GM19372 (cell line): ENCODE measurements at regions not wholly inside any gene's neighbourhood (a gene's known extent, or its start where the extent isn't known, plus 50 kb on each side); places are given as distances from the start of the nearest gene placed in this dataset.
"Not testable (repeated sequence)": the region's sequence is repeated elsewhere in the genome, so short reads cannot be mapped to it uniquely, and the experiment has no call there.

Experiments
- ATAC-seq: cut with Tn5 transposase; IDR thresholded peaks from one replicate; pipeline ENCODE4 v1.9.1; 2021; ENCODE audit warnings: mild to moderate bottlenecking, low read depth, moderate library complexity; ENCODE audit not compliant: unreplicated experiment

DNA sequence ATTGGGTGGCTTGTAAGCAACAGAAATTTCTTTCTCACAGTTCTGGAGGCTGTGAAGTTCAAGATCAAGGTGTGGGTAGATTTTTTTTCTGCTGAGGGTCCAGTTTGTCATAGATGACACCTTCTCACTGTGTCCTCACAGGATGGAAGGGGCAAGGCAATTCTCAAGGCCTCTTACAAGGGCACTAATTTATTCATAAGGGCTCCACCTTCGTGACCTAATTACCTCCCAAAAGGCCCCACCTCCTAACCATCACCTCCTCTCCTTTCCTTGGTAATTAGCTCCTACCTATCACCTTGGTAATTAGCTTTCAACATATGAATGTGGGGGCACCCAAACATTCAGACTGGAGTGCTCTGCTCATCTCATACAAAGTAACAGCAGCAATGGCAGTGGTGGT lies 92.3 kb upstream of the CD44 start:
- ATAC-seq: no peak

DNA sequence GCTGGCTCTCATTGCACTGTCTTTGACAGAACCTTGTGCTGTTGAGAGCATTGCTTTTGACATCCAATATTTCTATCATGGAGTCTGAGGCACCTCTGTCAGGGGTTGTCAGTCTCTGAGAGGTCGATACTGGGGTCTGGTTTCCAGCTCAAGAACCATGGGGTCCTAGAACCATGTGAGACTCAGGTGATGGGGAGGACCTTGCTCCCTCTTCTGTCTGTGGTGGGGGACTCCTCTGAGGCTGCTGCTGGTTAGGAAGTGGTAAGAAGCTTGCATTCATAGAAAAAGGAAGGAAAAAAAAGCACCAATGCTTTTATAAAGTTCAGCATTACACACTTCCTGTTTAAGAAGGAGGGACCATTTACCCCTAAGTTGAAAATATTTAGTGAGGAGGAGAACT lies 91.8 kb upstream of the CD44 start:
- no peak for ATAC-seq

DNA sequence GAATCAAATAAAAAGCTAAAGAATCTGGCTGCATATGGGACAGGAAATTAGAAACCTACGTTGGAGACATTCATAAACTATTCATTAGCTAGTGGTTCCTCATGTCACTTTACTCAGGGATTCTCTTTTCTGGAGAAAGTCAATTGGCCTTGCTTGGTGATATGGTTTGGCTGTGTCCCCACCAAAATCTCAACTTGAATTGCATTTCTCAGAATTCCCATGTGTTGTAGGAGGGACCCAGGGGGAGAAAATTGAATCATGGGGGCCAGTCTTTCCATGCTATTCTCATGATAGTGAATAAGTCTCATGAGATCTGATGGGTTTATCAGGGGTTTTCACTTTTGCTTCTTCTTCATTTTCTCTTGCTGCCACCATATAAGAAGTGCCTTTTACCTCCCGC lies 91.2 kb upstream of the CD44 start:
- ATAC-seq: no peak

DNA sequence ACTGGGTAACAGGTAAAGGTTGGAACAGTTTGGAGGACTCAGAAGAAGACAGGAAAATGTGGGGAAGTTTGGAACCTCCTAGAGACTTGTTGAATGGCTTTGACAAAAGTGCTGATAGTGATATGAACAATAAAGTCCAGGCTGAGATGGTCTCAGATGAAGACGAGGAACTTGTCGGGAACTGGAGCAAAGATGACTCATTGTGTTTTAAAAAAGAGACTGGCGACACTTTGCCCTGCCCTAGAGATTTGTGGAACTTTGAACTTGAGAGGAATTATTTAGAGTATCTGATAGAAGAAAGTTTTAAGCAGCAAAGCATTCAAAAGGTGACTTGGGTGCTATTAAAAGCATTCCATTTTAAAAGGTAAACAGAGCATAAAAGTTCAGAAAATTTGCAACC lies 90.6 kb upstream of the CD44 start:
- ATAC-seq: not testable (repeated sequence)

DNA sequence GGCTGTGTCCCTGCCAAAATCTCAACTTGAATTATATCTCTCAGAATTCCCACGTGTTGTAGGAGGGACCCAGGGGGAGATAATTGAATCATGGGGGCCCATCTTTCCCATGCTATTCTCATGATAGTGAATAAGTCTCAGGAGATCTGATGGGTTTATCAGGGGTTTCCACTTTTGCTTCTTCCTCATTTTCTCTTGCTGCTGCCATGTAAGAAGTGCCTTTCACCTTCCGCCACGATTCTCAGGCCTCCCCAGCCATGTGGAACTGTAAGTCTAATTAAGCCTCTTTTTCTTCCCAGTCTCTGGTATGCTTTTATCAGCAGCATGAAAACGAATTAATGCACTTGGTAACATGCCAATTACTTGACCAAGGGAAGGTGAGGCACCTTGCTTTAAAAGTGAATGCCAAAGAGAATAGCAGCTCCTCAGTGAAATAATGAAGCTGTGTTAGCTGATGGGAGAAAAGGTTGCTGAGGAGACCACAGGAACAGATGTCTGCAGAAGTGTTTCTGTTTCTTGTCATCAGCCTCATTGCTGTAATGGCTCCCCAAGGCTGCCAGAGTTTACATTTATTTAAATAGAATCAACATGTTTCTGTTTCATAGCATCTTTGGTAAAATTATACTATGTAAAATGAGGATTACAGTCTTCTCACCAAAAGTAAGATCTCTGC lies 89.0 kb upstream of the CD44 start:
- ATAC-seq: no peak

DNA sequence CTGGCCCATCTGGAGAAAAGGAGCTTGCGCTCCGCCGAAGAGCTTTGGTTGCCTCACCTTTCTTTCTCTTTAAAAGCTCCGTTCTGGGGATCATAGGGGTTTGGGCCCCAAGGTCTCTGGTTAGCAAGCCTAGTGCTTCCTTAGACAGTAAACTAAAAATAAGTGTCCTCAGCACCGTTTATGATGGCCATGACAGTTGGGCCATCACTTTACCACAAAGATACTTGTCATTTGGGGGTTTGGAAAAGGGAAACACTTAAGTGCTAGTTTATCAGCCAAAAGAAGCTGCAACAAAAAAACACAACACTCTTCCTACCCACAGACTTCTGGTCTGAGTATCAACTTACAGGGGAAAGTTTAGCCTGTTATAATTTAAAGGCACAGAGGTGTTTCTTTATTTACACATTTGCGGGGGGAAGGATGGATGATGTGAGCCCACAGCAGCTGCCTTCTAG lies 88.4 kb upstream of the CD44 start:
- ATAC-seq: no peak

DNA sequence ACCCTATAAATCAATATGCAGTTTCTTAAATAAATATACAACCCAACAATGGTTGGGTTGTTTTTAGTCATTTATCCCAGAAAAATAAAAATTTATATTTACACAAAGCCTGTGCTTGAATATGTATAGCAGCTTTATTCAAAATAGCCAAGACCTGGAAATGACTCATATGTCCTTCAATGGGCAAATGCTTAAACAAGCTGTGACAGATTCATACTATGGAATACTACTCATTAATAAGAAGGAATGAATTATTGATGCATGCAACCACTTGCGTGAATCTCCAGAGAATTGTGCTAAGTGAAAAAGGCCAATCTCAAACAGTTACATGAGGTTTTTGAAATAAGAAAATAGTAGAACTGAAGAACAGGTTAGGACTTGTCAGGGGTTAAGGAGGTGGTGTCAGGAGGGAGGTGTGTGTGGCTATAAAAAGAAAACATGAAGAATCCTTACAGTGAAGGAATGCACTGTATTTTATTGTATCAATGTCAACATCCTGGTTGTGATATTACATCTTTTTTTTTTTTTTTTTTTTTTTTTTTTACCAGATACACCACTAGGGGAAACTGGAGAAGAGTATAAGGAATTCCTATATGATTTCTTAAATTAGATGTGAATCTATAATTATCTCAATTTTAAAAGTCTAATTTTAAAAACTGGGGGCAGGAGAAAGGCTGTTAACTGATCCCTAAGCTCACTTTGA lies 82.4 kb upstream of the CD44 start:
- no peak for ATAC-seq

DNA sequence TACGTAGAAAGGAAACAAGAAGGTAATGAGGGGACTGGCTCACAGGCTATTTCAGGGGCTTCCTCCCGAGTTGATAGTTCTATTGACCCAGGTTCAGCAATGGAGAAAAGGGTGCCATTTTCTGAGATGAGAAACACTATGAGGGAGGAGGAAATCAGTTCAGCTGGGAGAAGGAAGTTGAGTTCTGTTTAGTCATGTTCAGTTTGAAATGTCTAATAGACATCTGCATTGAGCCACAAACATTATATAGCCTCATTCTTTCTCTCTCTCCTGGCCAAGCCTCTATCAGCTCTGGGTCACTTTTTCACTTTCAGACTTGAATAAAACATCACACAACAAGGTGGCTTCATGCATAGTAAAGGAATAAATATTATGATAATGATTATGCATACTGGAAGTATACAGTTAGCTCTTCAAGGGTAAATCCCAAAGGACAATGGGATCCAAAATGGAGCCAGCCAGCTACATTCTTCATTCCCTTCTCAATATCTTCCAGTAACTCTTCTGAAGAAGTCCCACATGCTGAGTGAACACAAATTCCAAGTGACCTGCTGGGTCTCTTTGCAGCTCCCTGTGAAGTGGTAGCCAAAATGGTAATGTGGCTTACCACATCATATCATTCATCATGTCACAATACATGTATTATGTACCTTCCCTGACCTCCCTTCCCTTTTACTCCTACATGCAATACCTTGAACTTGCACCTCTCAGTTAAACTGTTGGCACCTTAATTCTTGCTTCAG lies 80.9 kb upstream of the CD44 start:
- no peak for ATAC-seq

DNA sequence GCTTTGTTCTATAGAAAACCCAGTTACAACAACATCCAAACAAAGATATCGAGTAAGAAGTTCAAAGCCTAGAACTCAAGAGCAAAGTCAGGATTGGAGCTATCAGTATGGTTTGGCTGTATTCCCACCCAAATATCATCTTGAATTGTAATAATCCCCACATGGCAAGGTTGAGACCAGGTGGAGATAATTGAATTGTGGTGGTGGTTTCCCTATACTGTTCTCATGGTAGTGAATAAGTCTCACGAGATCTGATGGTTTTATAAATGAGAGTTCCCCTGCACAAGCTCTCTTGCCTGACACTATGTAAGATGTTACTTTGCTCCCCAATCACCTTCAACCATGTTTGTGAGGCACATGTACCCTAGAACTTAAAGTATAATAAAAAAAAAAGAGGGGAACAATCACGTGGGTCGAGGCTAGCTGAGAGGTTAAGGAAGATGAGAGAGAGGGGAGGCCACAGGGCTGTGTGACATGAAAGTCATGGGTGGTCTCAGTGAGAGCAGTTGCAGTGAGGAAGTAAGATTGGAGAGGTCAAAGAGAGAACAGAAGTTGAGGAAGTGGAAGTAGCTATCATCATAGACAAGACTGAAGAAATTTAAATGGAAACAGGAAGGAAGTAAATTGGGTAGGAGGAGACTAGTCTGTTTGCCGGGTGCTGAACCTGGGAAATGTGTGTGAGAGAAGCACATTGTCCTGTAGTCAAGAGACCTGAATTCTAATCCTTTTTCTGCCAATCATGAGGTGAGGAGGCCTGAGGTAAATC lies 80.1 kb upstream of the CD44 start:
- no peak for ATAC-seq

DNA sequence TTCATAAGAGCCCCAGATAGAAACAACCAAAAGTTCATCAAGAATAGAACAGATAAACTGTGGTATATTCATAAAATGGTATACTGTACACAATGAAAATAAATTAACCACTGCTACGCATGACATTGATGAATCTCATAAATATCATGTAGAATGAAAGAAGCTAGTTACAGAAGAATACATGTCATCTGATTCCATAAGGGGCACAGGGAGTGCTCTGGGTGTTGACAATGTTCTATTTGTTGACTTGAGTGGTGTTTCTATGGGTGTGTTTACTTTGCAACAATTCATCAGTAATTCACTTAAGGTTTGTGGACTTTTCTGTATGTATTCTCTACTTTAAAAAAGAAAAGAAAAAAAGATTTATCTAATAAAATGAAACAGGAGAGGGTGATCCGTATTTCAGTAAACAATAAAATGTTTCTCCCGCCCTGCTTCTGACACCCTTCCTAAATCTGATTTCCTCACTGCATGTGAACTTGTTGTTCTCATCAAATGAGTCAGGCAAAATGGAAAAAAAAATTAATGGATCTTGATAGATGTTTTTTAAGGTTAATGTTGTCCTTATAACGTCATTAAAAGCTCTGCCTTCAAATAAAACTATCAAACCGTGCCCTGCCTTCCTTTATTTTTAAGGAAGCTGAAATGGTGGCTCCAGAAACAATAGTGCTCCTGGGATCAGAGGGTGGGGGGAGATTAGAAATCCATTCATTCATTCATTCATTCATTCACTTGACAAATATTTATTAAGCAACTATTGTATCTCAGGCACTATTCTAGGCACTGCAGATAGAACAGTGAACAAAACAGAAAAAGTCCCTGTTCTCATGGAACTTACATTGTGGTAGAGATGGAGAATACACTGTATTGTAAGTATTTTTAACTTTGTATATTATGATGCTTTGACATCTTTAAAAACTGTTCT lies 77.2 kb upstream of the CD44 start:
- no peak for ATAC-seq

DNA sequence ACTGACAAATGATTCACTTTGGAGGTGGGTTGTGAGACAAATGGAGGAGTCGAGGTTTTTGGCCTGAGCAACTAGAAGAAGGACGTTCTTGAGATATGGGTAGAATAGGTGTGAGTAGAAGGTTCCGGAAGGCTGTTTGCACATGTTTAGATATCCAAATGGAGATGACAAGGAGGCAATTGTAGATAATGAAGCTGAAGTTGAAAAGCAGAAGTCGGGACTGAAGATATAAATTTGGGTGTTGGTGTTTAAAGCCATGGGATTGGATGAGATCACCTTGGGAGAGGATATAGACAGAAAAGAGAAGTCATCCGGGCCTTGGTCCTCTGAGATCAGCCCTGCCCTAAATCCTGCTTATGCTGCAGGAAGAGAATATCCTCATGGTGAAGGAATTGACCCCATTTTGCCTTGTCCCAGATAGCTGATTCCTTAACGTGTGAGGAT lies 75.5 kb upstream of the CD44 start:
- ATAC-seq: no peak

DNA sequence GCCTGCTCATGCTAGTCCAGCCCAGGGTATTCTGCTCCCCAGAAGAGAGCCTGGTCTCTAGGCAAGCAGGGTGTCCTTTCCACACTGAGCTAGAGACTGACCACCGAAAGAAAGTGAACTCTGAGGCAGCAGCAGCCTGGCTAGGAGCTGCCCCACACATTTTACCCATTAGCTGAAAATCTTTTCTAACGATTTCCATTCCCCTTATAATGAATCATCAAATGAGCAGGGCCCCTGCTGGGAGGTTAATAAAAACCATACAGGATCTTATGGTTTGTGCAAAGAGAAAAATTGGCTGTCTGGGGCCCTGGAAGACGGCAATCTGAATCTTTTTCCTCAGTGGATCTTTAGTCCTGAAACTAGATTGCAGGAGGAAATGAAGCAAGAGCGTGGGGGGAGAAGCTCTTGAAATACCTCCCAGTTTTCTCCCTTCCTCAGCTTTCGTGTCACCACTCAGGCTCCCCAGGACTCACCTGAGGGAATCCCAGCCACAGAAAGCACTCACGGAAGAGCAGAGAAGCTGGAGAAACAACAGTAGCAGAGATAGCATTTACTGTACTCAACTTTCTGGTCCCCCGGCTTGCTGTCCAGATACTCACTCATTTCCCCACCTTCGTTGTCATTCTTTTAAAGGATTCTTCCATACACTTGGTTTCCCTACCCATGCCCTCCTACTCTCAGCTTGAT lies 74.7 kb upstream of the CD44 start:
- no peak for ATAC-seq

DNA sequence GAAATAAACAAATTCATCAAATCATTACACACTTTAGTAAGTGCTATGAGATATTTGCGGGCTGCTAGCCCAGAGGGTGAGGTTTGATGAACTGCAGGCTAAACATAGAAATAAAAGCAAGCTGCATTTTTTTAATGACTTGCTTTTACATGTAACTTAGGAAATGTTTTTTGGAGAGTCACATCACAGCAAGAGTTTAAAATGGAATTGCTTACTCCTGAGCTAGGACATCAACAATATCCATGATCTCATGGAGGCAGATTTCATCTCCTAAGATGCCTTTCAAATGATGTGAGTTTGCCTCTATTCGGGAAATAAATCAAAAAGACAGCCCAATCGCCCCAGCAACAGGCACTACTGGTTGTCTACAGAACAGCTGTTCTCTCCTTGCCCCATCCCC lies 73.4 kb upstream of the CD44 start:
- ATAC-seq: no peak

DNA sequence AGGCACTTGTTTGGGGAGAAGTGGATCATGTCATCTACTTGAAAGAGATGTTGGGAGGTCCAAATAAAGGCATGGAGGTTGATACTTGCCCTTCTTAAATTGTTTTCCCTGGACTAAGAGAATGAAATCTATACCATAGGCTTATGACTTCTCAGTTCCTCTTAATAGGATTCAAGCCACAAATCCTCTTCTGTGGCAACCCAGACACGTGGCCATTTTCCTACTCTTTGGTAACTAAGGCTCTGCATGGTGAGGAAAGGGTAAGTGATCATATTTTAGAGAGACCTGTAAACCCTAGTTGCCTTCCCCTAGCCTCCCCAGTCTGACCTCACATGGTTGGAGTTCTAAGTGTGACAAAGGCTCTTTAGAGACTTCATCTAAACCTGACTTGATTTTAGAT lies 72.9 kb upstream of the CD44 start:
- no peak for ATAC-seq

DNA sequence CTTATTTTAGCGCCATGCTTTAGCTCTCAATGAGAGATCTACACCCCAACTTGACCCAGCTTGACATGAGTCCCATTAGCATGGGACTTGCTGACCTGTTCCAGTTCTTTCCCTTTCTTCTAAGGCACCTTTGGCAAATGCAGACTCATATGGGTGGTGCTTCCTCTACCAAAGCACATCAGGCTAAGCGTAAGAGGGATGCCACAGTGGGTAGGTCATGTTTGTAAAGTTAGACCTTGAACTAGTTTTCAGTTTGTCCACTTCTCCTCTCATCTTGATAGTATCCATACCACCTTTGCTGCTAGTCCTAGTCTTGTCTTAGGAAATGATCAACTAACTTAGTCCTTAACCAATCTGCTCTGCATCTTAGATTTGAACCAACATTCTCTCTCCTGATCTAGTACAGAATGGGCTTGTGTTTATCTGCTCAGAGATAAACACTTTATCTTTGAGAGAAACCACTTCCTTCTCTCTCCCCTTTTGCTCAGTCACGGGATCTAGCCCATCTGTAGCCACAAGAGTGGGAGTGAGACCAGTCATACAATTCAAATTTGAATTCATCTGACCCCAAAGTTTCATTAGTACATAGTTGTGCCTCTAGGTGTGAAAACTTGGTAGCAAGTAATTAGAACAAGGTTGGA lies 72.1 kb upstream of the CD44 start:
- peak; percentile 85 for ATAC-seq

DNA sequence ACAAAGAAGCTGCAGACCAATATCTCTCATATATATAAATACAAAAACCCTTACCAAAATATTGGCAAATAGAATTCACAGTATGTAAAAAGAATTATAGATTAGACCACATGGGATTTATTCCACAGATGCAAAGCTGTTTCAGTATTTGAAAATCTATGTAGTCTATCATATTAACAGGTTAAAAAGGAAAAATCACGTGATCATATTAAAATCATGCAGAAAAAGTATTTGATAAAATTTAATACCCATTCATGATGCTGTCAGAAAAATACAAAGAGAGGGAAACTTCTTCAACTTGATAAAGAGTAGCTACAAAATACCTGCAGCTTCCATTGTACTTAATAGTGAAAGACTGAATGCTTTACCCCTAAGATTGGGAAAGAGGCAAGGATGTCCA lies 67.2 kb upstream of the CD44 start:
- ATAC-seq: no peak

DNA sequence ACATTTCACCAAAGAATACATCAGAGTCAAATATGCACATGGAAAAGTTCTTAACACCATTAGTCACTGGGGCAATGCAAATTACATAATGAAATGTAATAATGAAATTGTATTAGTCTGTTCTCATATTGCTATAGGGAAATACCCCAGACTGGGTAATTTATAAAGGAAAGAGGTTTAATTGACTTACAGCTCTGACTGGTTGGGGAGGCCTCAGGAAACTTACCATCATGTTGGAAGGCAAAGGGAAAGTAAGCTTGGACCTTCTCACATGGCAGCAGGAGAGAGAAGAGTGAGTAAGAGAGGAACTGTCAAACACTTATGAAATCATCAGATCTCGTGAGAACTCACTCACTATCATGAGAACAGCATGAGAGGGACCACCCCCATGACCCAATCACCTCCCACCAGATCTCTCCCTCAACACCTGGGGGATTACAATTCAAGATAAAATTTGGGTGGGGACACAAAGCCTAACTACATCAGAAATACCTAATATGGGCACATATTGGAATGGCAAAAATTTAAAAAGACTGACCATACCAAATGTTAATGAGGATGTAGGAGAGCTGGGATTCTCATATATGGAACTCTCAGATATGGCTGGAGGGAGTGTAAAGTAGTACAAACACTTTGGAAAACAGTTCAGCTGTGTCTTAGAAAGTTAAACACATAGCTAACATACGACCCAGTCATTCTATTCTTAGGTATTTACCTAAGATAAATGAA lies 65.1 kb upstream of the CD44 start:
- ATAC-seq: no peak
